Cardiac muscle cell (in vitro differentiated cells and primary cell): ENCODE measurements at regions not wholly inside any gene's neighbourhood (a gene's known extent, or its start where the extent isn't known, plus 50 kb on each side); places are given as distances from the start of the nearest gene placed in this dataset.

Experiments
- DNase-seq, 2 donors: peaks; one replicate each; pipeline versions ENCODE4 v3.0.0 to v3.0.0-alpha.2; 2010 to 2017; ENCODE audit warnings: low read depth in 1 of 2, low spot score in 1 of 2
- H3K27ac ChIP-seq: fragments of 200-600 bp; sonication (generic); 2 replicates; pipeline ENCODE4 v1.5.1; 2016
- H3K27me3 ChIP-seq: fragments of 200-600 bp; sonication (generic); 2 replicates; pipeline ENCODE4 v1.6.0; 2016; ENCODE audit warnings: control low read depth
- H3K36me3 ChIP-seq: fragments of 200-600 bp; sonication (generic); 2 replicates; pipeline ENCODE4 v1.5.1; 2016; ENCODE audit warnings: control low read depth
- H3K4me1 ChIP-seq: fragments of 200-600 bp; sonication (generic); 2 replicates; pipeline ENCODE4 v1.8.1; 2017; ENCODE audit warnings: low read depth, mild to moderate bottlenecking, mixed run types
- H3K4me3 ChIP-seq: fragments of 200-600 bp; sonication (generic); 2 replicates; pipeline ENCODE4 v1.5.1; 2016; ENCODE audit warnings: mild to moderate bottlenecking
- H3K9me3 ChIP-seq: fragments of 200-600 bp; sonication (generic); 2 replicates; pipeline ENCODE4 v1.5.1; 2017; ENCODE audit warnings: low read depth, mild to moderate bottlenecking, control low read depth
- CTCF ChIP-seq: IDR thresholded peaks from 2 replicates; pipeline ENCODE4 v1.5.1; 2012; ENCODE audit warnings: low read depth, mild to moderate bottlenecking, low read length

- no peaks in the 10 kb centered on the region for H3K9me3 ChIP-seq
- no peak overlapping the region for H3K27ac ChIP-seq
- H3K4me1 ChIP-seq: no peaks in the 10 kb centered on the region
- peak in 1 of 2 donors; percentile 91 for DNase-seq
- no peak for TF ChIP-seq CTCF
- no peaks in the 10 kb centered on the region for H3K27me3 ChIP-seq
- no peaks in the 10 kb centered on the region for H3K36me3 ChIP-seq
- H3K4me3 ChIP-seq: no peak overlapping the region
These were observed 191.2 kb upstream of the NABP1 start for GRCh38 chr2:191486584-191487320.

- no peak for TF ChIP-seq CTCF
- Histone ChIP-seq H3K27me3 (no peaks in the 10 kb centered on the region), H3K9me3 (no peaks in the 10 kb centered on the region), H3K4me3 (no peak overlapping the region), H3K4me1 (no peaks in the 10 kb centered on the region), H3K36me3 (no peaks in the 10 kb centered on the region), H3K27ac (no peak overlapping the region)
- DNase-seq: no peak
These were observed 189.8 kb upstream of the NABP1 start for GRCh38 chr2:191488135-191488534.

GRCh38 chr2:191489177-191489576 lies 188.8 kb upstream of the NABP1 start:
- Histone ChIP-seq H3K27me3 (no peaks in the 10 kb centered on the region), H3K9me3 (no peaks in the 10 kb centered on the region), H3K27ac (no peak overlapping the region), H3K4me3 (no peak overlapping the region), H3K36me3 (no peaks in the 10 kb centered on the region), H3K4me1 (no peaks in the 10 kb centered on the region)
- no peak for DNase-seq
- no peak for TF ChIP-seq CTCF

- Histone ChIP-seq H3K27me3 (no peaks in the 10 kb centered on the region), H3K4me3 (no peak overlapping the region)
- no peak for TF ChIP-seq CTCF
These were observed 181.1 kb upstream of the NABP1 start for GRCh38 chr2:191496838-191497237.

GRCh38 chr2:191497822-191498221 lies 180.1 kb upstream of the NABP1 start:
- TF ChIP-seq CTCF: no peak
- no peak overlapping the region for H3K4me3 ChIP-seq
- no peaks in the 10 kb centered on the region for H3K27me3 ChIP-seq
- H3K36me3 ChIP-seq: no peaks in the 10 kb centered on the region
- DNase-seq: no peak
- no peak overlapping the region for H3K27ac ChIP-seq
- H3K9me3 ChIP-seq: no peaks in the 10 kb centered on the region
- H3K4me1 ChIP-seq: peaks cover 40% of the 10 kb centered on the region

More at GRCh38 chr2:191496838-191497237, 181.1 kb upstream of the NABP1 start:
- H3K9me3 ChIP-seq: no peaks in the 10 kb centered on the region
- DNase-seq: no peak
- H3K4me1 ChIP-seq: peaks cover 40% of the 10 kb centered on the region
- no peaks in the 10 kb centered on the region for H3K36me3 ChIP-seq
- H3K27ac ChIP-seq: no peak overlapping the region
